ENCODE measurements at regions not wholly inside any gene's neighbourhood (a gene's known extent, or its start where the extent isn't known, plus 50 kb on each side); places are given as distances from the start of the nearest gene placed in this dataset.
A peak's percentile ranks its signal among the peaks of the same experiment; 100 is the strongest.

- TF ChIP-seq ZNF232 (CRISPR knock-in tag; IDR thresholded peaks at IDR 0.05), result no peak
- TF ChIP-seq, protein P1, sequence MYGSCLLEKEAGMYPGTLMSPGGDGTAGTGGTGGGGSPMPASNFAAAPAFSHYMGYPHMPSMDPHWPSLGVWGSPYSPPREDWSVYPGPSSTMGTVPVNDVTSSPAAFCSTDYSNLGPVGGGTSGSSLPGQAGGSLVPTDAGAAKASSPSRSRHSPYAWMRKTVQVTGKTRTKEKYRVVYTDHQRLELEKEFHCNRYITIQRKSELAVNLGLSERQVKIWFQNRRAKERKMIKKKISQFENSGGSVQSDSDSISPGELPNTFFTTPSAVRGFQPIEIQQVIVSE (CRISPR knock-in tag; IDR thresholded peaks at IDR 0.05; ENCODE audit: borderline replicate concordance), result no peak
- TF ChIP-seq E2F5 (CRISPR knock-in tag; IDR thresholded peaks at IDR 0.05), result peak; percentile 62; the same call in 1 of the 2 replicates
- no peak for TF ChIP-seq HMGA2 (CRISPR knock-in tag; IDR thresholded peaks at IDR 0.05)
- no peak for TF ChIP-seq ZNF396 (CRISPR knock-in tag; IDR thresholded peaks at IDR 0.05; ENCODE audit: borderline replicate concordance)
- no peak; the same call in 1 of the 2 replicates for TF ChIP-seq ZNF423 (CRISPR knock-in tag; IDR thresholded peaks at IDR 0.05)
- TF ChIP-seq FOXP1 (CRISPR knock-in tag; IDR thresholded peaks at IDR 0.05; ENCODE audit: borderline replicate concordance), result peak; percentile 81; the same call in 1 of the 2 replicates
- TF ChIP-seq, protein P2, sequence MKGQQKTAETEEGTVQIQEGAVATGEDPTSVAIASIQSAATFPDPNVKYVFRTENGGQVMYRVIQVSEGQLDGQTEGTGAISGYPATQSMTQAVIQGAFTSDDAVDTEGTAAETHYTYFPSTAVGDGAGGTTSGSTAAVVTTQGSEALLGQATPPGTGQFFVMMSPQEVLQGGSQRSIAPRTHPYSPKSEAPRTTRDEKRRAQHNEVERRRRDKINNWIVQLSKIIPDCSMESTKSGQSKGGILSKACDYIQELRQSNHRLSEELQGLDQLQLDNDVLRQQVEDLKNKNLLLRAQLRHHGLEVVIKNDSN (CRISPR knock-in tag; IDR thresholded peaks at IDR 0.05), result no peak; the same call in 1 of the 2 replicates
- peak; percentile 76; the same call in 1 of the 2 replicates for TF ChIP-seq FOXK1 (CRISPR knock-in tag; IDR thresholded peaks at IDR 0.05)
- no peak for TF ChIP-seq ZBTB21 (CRISPR knock-in tag; IDR thresholded peaks at IDR 0.05; ENCODE audit: borderline replicate concordance)
- TF ChIP-seq ARID4B (CRISPR knock-in tag; IDR thresholded peaks at IDR 0.05; ENCODE audit: borderline replicate concordance), result peak; percentile 63; the same call in 1 of the 2 replicates
Observed at GRCh38 chr17:47066841-47067682, 88.0 kb upstream of the RPRML start (continued).

GRCh38 chr17:47066095-47066494, 87.0 kb upstream of the RPRML start:
- DNase-seq (ENCODE audit: low spot score) (no peak), ATAC-seq (peak; percentile 67)
- Mint-ChIP-seq H3K36me3 (peaks cover 14% of the 10 kb centered on the region), H3K27me3 (ENCODE audit: low read depth) (no peaks in the 10 kb centered on the region), H3K27ac (peak overlapping the region; percentile 70; the same call in 1 of the 2 replicates), H3K9me3 (peaks cover 5% of the 10 kb centered on the region), H3K4me3 (peak overlapping the region; percentile 84), H3K4me1 (peaks cover 34% of the 10 kb centered on the region)
- TF ChIP-seq PRRX2 (CRISPR knock-in tag; IDR thresholded peaks at IDR 0.05), result no peak
- TF ChIP-seq, protein P3, sequence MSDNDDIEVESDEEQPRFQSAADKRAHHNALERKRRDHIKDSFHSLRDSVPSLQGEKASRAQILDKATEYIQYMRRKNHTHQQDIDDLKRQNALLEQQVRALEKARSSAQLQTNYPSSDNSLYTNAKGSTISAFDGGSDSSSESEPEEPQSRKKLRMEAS (CRISPR knock-in tag; IDR thresholded peaks at IDR 0.05), result peak; percentile 45; the same call in 1 of the 2 replicates
- ChIA-PET POLR2A (no interaction called here), CTCF (interaction anchor here (0.8 to 1.7 kb wide), 2 partner anchors 23 to 124 kb away, joined by 3 to 4 read pairs; no protein-coding TSS in a partner anchor)

- Mint-ChIP-seq H3K27ac (peak overlapping the region; percentile 13), H3K27me3 (ENCODE audit: low read depth) (no peaks in the 10 kb centered on the region), H3K36me3 (peaks cover 14% of the 10 kb centered on the region), H3K9me3 (peaks cover 5% of the 10 kb centered on the region), H3K4me1 (peaks cover 38% of the 10 kb centered on the region), H3K4me3 (no peak overlapping the region)
- ChIA-PET POLR2A (no interaction called here), CTCF (no interaction called here)
- no peak for DNase-seq (ENCODE audit: low spot score)
- ATAC-seq, result no peak
- no peak for TF ChIP-seq ZNF317 (CRISPR knock-in tag; IDR thresholded peaks at IDR 0.05; ENCODE audit: borderline replicate concordance, low read depth)
- TF ChIP-seq RORB (CRISPR knock-in tag; IDR thresholded peaks at IDR 0.05), result no peak
- no peak for TF ChIP-seq GTF2I (CRISPR knock-in tag; conservative IDR thresholded peaks at IDR 0.05)
- TF ChIP-seq, protein P4, sequence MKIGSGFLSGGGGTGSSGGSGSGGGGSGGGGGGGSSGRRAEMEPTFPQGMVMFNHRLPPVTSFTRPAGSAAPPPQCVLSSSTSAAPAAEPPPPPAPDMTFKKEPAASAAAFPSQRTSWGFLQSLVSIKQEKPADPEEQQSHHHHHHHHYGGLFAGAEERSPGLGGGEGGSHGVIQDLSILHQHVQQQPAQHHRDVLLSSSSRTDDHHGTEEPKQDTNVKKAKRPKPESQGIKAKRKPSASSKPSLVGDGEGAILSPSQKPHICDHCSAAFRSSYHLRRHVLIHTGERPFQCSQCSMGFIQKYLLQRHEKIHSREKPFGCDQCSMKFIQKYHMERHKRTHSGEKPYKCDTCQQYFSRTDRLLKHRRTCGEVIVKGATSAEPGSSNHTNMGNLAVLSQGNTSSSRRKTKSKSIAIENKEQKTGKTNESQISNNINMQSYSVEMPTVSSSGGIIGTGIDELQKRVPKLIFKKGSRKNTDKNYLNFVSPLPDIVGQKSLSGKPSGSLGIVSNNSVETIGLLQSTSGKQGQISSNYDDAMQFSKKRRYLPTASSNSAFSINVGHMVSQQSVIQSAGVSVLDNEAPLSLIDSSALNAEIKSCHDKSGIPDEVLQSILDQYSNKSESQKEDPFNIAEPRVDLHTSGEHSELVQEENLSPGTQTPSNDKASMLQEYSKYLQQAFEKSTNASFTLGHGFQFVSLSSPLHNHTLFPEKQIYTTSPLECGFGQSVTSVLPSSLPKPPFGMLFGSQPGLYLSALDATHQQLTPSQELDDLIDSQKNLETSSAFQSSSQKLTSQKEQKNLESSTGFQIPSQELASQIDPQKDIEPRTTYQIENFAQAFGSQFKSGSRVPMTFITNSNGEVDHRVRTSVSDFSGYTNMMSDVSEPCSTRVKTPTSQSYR (CRISPR knock-in tag; IDR thresholded peaks at IDR 0.05), result no peak
- no peak for TF ChIP-seq IRF2 (CRISPR knock-in tag; IDR thresholded peaks at IDR 0.05; ENCODE audit: borderline replicate concordance, low read depth)
- TF ChIP-seq ZNF121 (CRISPR knock-in tag; IDR thresholded peaks at IDR 0.05), result no peak
- TF ChIP-seq ZNF423 (CRISPR knock-in tag; IDR thresholded peaks at IDR 0.05), result no peak
- no peak for TF ChIP-seq SOX15 (CRISPR knock-in tag; IDR thresholded peaks at IDR 0.05)
- TF ChIP-seq, protein P1 (CRISPR knock-in tag; IDR thresholded peaks at IDR 0.05; ENCODE audit: borderline replicate concordance), result no peak
- no peak for TF ChIP-seq NR3C1 (CRISPR knock-in tag; conservative IDR thresholded peaks at IDR 0.05; ENCODE audit: low read depth)
- TF ChIP-seq, protein P3 (CRISPR knock-in tag; IDR thresholded peaks at IDR 0.05), result no peak
Observed at GRCh38 chr17:47064684-47065083, 85.6 kb upstream of the RPRML start.

All from WTC11 (cell line).